ENCODE measurements at regions not wholly inside any gene's neighbourhood (a gene's known extent, or its start where the extent isn't known, plus 50 kb on each side); places are given as distances from the start of the nearest gene placed in this dataset.

GRCh38 chr4:162457071-162457865, 293.5 kb upstream of the FSTL5 start:
- DNase-seq = no peak

- DNase-seq = no peak
Observed at GRCh38 chr4:162456106-162456505, 292.3 kb upstream of the FSTL5 start.

- DNase-seq = no peak
Observed at GRCh38 chr4:162450531-162451035, 286.8 kb upstream of the FSTL5 start.

- DNase-seq = no peak
Observed at GRCh38 chr4:162443510-162443909, 279.7 kb upstream of the FSTL5 start.

GRCh38 chr4:162442128-162442527, 278.3 kb upstream of the FSTL5 start:
- DNase-seq = no peak

GRCh38 chr4:162422312-162422711, 258.5 kb upstream of the FSTL5 start:
- no peak for DNase-seq

GRCh38 chr4:162410854-162411253, 247.1 kb upstream of the FSTL5 start:
- DNase-seq = no peak

GRCh38 chr4:162409048-162409447, 245.2 kb upstream of the FSTL5 start:
- no peak for DNase-seq

GRCh38 chr4:162408309-162408708, 244.5 kb upstream of the FSTL5 start:
- DNase-seq = no peak

GRCh38 chr4:162406637-162407365, 243.0 kb upstream of the FSTL5 start:
- no peak for DNase-seq

GRCh38 chr4:162403932-162404331, 240.1 kb upstream of the FSTL5 start:
- no peak for DNase-seq

- no peak for DNase-seq
Observed at GRCh38 chr4:162403419-162403818, 239.6 kb upstream of the FSTL5 start.

GRCh38 chr4:162401021-162401420, 237.2 kb upstream of the FSTL5 start:
- no peak for DNase-seq

GRCh38 chr4:162392946-162393345, 229.1 kb upstream of the FSTL5 start:
- no peak for DNase-seq

- DNase-seq = no peak
Observed at GRCh38 chr4:162366146-162366545, 202.3 kb upstream of the FSTL5 start.

- DNase-seq = no peak
Observed at GRCh38 chr4:162364651-162365050, 200.9 kb upstream of the FSTL5 start.

- DNase-seq = no peak
Observed at GRCh38 chr4:162360369-162361149, 196.8 kb upstream of the FSTL5 start.

GRCh38 chr4:162356181-162356580, 192.4 kb upstream of the FSTL5 start:
- no peak for DNase-seq

- no peak for DNase-seq
Observed at GRCh38 chr4:162352580-162353107, 188.8 kb upstream of the FSTL5 start.

- DNase-seq = no peak
Observed at GRCh38 chr4:162350331-162350730, 186.5 kb upstream of the FSTL5 start.

- no peak for DNase-seq
Observed at GRCh38 chr4:162349395-162349794, 185.6 kb upstream of the FSTL5 start.

- no peak for DNase-seq
Observed at GRCh38 chr4:162347842-162348213, 184.0 kb upstream of the FSTL5 start.

- DNase-seq = no peak
Observed at GRCh38 chr4:162347156-162347841, 183.5 kb upstream of the FSTL5 start.

Measured in bone marrow (tissue), 2 donors.